ENCODE measurements at regions not wholly inside any gene's neighbourhood (a gene's known extent, or its start where the extent isn't known, plus 50 kb on each side); places are given as distances from the start of the nearest gene placed in this dataset.

DNA sequence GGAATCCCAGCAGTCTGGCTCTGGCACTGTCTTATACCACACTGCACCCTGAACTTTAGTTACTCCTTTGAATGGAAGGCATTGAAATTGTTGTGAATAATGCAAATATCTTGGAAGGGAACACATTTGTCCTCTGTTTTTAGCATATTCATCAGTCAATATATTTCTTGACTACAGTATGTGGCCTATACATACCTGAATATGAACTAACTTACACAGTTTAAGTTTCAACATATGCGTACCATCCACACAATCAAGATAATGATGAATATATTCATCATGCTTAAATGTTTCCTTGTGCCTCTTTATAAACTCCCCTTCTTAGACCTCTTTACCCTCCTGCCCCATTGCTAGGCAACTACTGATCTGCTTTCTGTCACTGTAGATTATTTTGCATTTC is 145.7 kb upstream of the ESX1 start (continued):
- TF ChIP-seq SIX5 (IDR thresholded peaks at IDR 0.05; ENCODE audit: low read depth, low read length) (no peak), EGR1 (IDR thresholded peaks at IDR 0.05; ENCODE audit: borderline replicate concordance, low read depth, low read length) (no peak), POU5F1 (IDR thresholded peaks at IDR 0.05; ENCODE audit: low read depth, low read length) (no peak)

Data from H1 (cell line).